ENCODE measurements at regions not wholly inside any gene's neighbourhood (a gene's known extent, or its start where the extent isn't known, plus 50 kb on each side); places are given as distances from the start of the nearest gene placed in this dataset.

- no peak for DNase-seq
Observed at GRCh38 chr17:17419166-17419565, 57.6 kb upstream of the MED9 start.

GRCh38 chr17:17419631-17420030, 57.2 kb upstream of the MED9 start:
- no peak for DNase-seq

GRCh38 chr17:17420082-17420481, 56.7 kb upstream of the MED9 start:
- DNase-seq, result no peak

GRCh38 chr17:17420561-17421269, 56.1 kb upstream of the MED9 start:
- no peak for DNase-seq

- DNase-seq, result no peak
Observed at GRCh38 chr17:17421346-17422216, 55.2 kb upstream of the MED9 start.

GRCh38 chr17:17422217-17422610, 54.6 kb upstream of the MED9 start:
- no peak for DNase-seq

GRCh38 chr17:17422641-17423040, 54.2 kb upstream of the MED9 start:
- no peak for DNase-seq

- DNase-seq, result no peak
Observed at GRCh38 chr17:17423656-17424055, 53.1 kb upstream of the MED9 start.

GRCh38 chr17:17424552-17424951, 52.2 kb upstream of the MED9 start:
- no peak for DNase-seq

GRCh38 chr17:17425005-17425404, 51.8 kb upstream of the MED9 start:
- no peak for DNase-seq

GRCh38 chr17:17425591-17425990, 51.2 kb upstream of the MED9 start:
- no peak for DNase-seq

- DNase-seq, result no peak
Observed at GRCh38 chr17:17426184-17426583, 50.6 kb upstream of the MED9 start.

Measured in NCI-H748 treated with DMSO at 0.1 percent for 48 hours (cell line).